Astrocyte (in vitro differentiated cells and primary cell): ENCODE measurements at regions not wholly inside any gene's neighbourhood (a gene's known extent, or its start where the extent isn't known, plus 50 kb on each side); places are given as distances from the start of the nearest gene placed in this dataset.
"Not testable (repeated sequence)": the region's sequence is repeated elsewhere in the genome, so short reads cannot be mapped to it uniquely, and the experiment has no call there.

Experiments used
- EZH2 ChIP-seq: IDR thresholded peaks from 2 replicates; pipeline ENCODE4 v1.6.1; 2012; ENCODE audit warnings: mild to moderate bottlenecking, low read length, inconsistent platforms; ENCODE audit not compliant: insufficient read depth
- TF ChIP-seq, protein P1 (sequence below): IDR thresholded peaks from 2 replicates; pipeline ENCODE4 v1.5.1; 2011; ENCODE audit warnings: low read depth, mild to moderate bottlenecking, inconsistent platforms, low read length, moderate library complexity; ENCODE audit not compliant: insufficient read depth

DNA sequence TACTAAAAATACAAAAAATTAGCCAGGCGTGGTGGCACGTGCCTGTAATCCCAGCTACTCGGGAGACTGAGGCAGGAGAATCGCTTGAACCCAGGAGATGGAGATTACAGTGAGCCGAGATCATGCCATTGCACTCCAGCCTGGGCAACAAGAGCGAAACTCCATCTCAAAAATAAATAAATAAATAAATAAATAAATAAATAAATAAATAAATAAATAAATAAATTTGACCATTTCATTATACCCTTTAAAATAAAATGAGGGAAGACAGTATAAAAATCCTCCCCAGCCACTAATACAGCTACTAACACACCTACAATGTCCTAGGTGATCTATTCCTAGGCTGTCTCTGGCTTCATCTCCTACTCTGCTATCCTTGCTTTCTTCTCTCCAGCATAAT lies 562.8 kb downstream of the ZBBX start:
- TF ChIP-seq, protein P1, sequence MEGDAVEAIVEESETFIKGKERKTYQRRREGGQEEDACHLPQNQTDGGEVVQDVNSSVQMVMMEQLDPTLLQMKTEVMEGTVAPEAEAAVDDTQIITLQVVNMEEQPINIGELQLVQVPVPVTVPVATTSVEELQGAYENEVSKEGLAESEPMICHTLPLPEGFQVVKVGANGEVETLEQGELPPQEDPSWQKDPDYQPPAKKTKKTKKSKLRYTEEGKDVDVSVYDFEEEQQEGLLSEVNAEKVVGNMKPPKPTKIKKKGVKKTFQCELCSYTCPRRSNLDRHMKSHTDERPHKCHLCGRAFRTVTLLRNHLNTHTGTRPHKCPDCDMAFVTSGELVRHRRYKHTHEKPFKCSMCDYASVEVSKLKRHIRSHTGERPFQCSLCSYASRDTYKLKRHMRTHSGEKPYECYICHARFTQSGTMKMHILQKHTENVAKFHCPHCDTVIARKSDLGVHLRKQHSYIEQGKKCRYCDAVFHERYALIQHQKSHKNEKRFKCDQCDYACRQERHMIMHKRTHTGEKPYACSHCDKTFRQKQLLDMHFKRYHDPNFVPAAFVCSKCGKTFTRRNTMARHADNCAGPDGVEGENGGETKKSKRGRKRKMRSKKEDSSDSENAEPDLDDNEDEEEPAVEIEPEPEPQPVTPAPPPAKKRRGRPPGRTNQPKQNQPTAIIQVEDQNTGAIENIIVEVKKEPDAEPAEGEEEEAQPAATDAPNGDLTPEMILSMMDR: not testable (repeated sequence)
- not testable (repeated sequence) for TF ChIP-seq EZH2
